Peyer's patch (tissue), 4 donors: ENCODE measurements at regions not wholly inside any gene's neighbourhood (a gene's known extent, or its start where the extent isn't known, plus 50 kb on each side); places are given as distances from the start of the nearest gene placed in this dataset.

ENCODE experiments used
- DNase-seq, 3 donors: peaks; one replicate each; pipeline ENCODE4 v3.0.0-alpha.2; 2017 to 2019
- H3K27ac ChIP-seq, 4 donors: fragments of 200-600 bp; sonication (generic); one replicate each; pipeline ENCODE4 v1.5.1; 2016 to 2019
- H3K27me3 ChIP-seq, 2 donors: fragments of 200-600 bp; sonication (generic); one replicate each; pipeline ENCODE4 v1.5.1; 2019
- H3K36me3 ChIP-seq, 3 donors: fragments of 200-600 bp; sonication (generic); one replicate each; pipeline ENCODE4 v1.5.1; 2016 to 2019
- H3K4me1 ChIP-seq, 4 donors: fragments of 200-600 bp; sonication (generic); one replicate each; pipeline ENCODE4 v1.5.1; 2016 to 2019
- H3K4me3 ChIP-seq, 4 donors: fragments of 200-600 bp; sonication (generic); 1 replicate in 3 of 4; 2 replicates in 1 of 4; pipeline ENCODE4 v1.5.1; 2016 to 2019; ENCODE audit warnings: mild to moderate bottlenecking in 1 of 4
- H3K9me3 ChIP-seq, 4 donors: fragments of 200-600 bp; sonication (generic); one replicate each; pipeline ENCODE4 v1.5.1; 2016 to 2019; ENCODE audit warnings: mild to moderate bottlenecking in 1 of 4
- CTCF ChIP-seq, 6 experiments: fragments of 450-650 bp in 4 of 6; fragments of 200-600 bp in 2 of 6; sonication (generic) in 1 of 6; IDR thresholded peaks; one replicate each; pipeline ENCODE4 v1.5.1; 2017 to 2019; ENCODE audit warnings: antibody characterized with exemption in 6 of 6, mild to moderate bottlenecking in 3 of 6, moderate library complexity in 1 of 6
- POLR2A ChIP-seq, 2 donors: fragments of 450-650 bp; IDR thresholded peaks; one replicate each; pipeline ENCODE4 v1.5.1; 2017; ENCODE audit warnings: antibody characterized with exemption in 2 of 2, mild to moderate bottlenecking in 2 of 2, moderate library complexity in 2 of 2

- DNase-seq: no peak
Observed at GRCh38 chr4:14018191-14018853, 390.8 kb upstream of the BOD1L1 start.

GRCh38 chr4:14022456-14022855, 394.9 kb upstream of the BOD1L1 start:
- Histone ChIP-seq H3K9me3 (no peaks in the 10 kb centered on the region), H3K36me3 (no peaks in the 10 kb centered on the region), H3K27ac (no peak overlapping the region), H3K27me3 (no peaks in the 10 kb centered on the region), H3K4me1 (no peaks in the 10 kb centered on the region), H3K4me3 (no peak overlapping the region)
- TF ChIP-seq CTCF (IDR thresholded peaks at IDR 0.05): no peak
- no peak for TF ChIP-seq POLR2A (IDR thresholded peaks at IDR 0.05)
- no peak for DNase-seq

More at GRCh38 chr4:14018191-14018853, 390.8 kb upstream of the BOD1L1 start:
- no peaks in the 10 kb centered on the region for H3K27me3 ChIP-seq
- H3K9me3 ChIP-seq: peaks cover 0 to 9% (median 0%) of the 10 kb centered on the region in 4 donors
- TF ChIP-seq POLR2A (IDR thresholded peaks at IDR 0.05) (no peak), CTCF (IDR thresholded peaks at IDR 0.05) (no peak)
- H3K4me1 ChIP-seq: no peaks in the 10 kb centered on the region
- no peaks in the 10 kb centered on the region for H3K36me3 ChIP-seq
- H3K4me3 ChIP-seq: no peak overlapping the region
- no peak overlapping the region for H3K27ac ChIP-seq

- Histone ChIP-seq H3K27me3 (no peaks in the 10 kb centered on the region), H3K36me3 (no peaks in the 10 kb centered on the region), H3K27ac (no peak overlapping the region), H3K4me1 (no peaks in the 10 kb centered on the region), H3K4me3 (no peak overlapping the region), H3K9me3 (no peaks in the 10 kb centered on the region)
- DNase-seq: no peak
- no peak for TF ChIP-seq CTCF (IDR thresholded peaks at IDR 0.05)
- TF ChIP-seq POLR2A (IDR thresholded peaks at IDR 0.05): no peak
Observed at GRCh38 chr4:14023036-14023435, 395.5 kb upstream of the BOD1L1 start.

- no peak for DNase-seq
- no peak for TF ChIP-seq POLR2A (IDR thresholded peaks at IDR 0.05)
- no peak for TF ChIP-seq CTCF (IDR thresholded peaks at IDR 0.05)
- Histone ChIP-seq H3K9me3 (no peaks in the 10 kb centered on the region), H3K36me3 (no peaks in the 10 kb centered on the region), H3K4me1 (no peaks in the 10 kb centered on the region), H3K4me3 (no peak overlapping the region), H3K27me3 (no peaks in the 10 kb centered on the region), H3K27ac (no peak overlapping the region)
Observed at GRCh38 chr4:14023896-14024295, 396.4 kb upstream of the BOD1L1 start.

- Histone ChIP-seq H3K27me3 (no peaks in the 10 kb centered on the region), H3K9me3 (no peaks in the 10 kb centered on the region), H3K4me3 (no peak overlapping the region), H3K36me3 (no peaks in the 10 kb centered on the region), H3K27ac (no peak overlapping the region), H3K4me1 (no peaks in the 10 kb centered on the region)
- no peak for DNase-seq
- no peak for TF ChIP-seq POLR2A (IDR thresholded peaks at IDR 0.05)
- no peak for TF ChIP-seq CTCF (IDR thresholded peaks at IDR 0.05)
Observed at GRCh38 chr4:14025111-14025510, 397.6 kb upstream of the BOD1L1 start.

GRCh38 chr4:14025891-14026290, 398.4 kb upstream of the BOD1L1 start:
- Histone ChIP-seq H3K9me3 (no peaks in the 10 kb centered on the region), H3K27ac (no peak overlapping the region), H3K36me3 (no peaks in the 10 kb centered on the region), H3K4me1 (no peaks in the 10 kb centered on the region), H3K27me3 (no peaks in the 10 kb centered on the region), H3K4me3 (no peak overlapping the region)
- TF ChIP-seq POLR2A (IDR thresholded peaks at IDR 0.05): no peak
- no peak for TF ChIP-seq CTCF (IDR thresholded peaks at IDR 0.05)
- no peak for DNase-seq
